SU-DHL-6 (cell line): ENCODE measurements at regions not wholly inside any gene's neighbourhood (a gene's known extent, or its start where the extent isn't known, plus 50 kb on each side); places are given as distances from the start of the nearest gene placed in this dataset.

Experiments
- H2AFZ ChIP-seq: fragments of 200-600 bp; sonication (generic); 2 replicates; pipeline ENCODE4 v1.6.1; 2014; ENCODE audit warnings: low read depth, mild to moderate bottlenecking, moderate library complexity, mixed read lengths, antibody characterized with exemption, low read length; ENCODE audit not compliant: severe bottlenecking
- H3F3A ChIP-seq: fragments of 200-600 bp; shearing (Covaris generic); 2 replicates; pipeline ENCODE4 v1.6.0; 2016; ENCODE audit warnings: antibody characterized with exemption, mild to moderate bottlenecking; ENCODE audit not compliant: insufficient read depth
- H3K27ac ChIP-seq: fragments of 200-600 bp; sonication (generic); 2 replicates; pipeline ENCODE4 v1.5.1; 2016; ENCODE audit warnings: low read depth, mild to moderate bottlenecking, low read length, moderate library complexity, mixed read lengths
- H3K27me3 ChIP-seq: fragments of 200-600 bp; sonication (generic), shearing (Covaris generic); 2 replicates; pipeline ENCODE4 v1.6.0; 2014; ENCODE audit warnings: mild to moderate bottlenecking, low read length
- H3K36me3 ChIP-seq: fragments of 200-600 bp; sonication (generic); 2 replicates; pipeline ENCODE4 v1.6.1; 2014; ENCODE audit warnings: mild to moderate bottlenecking, low read length, mixed read lengths
- H3K4me2 ChIP-seq: fragments of 300-600, 200-600 bp; shearing (Covaris generic), sonication (generic); 2 replicates; pipeline ENCODE4 v1.6.0; 2014; ENCODE audit warnings: low read length, low read depth, mild to moderate bottlenecking; ENCODE audit not compliant: poor library complexity, severe bottlenecking
- H3K4me3 ChIP-seq: fragments of 200-600 bp; sonication (generic); 2 replicates; pipeline ENCODE4 v1.5.1; 2014; ENCODE audit warnings: antibody characterized with exemption, low read length, mild to moderate bottlenecking, mixed read lengths; ENCODE audit not compliant: insufficient read depth, poor library complexity, severe bottlenecking
- H3K79me2 ChIP-seq: fragments of 200-600 bp; sonication (generic); 2 replicates; pipeline ENCODE4 v1.6.1; 2014; ENCODE audit warnings: mild to moderate bottlenecking, low read length, moderate library complexity; ENCODE audit not compliant: insufficient read depth
- H3K9ac ChIP-seq: fragments of 200-600 bp; sonication (generic); 2 replicates; pipeline ENCODE4 v1.7.0; 2014; ENCODE audit warnings: mild to moderate bottlenecking, low read length
- H3K9me2 ChIP-seq: fragments of 200-600 bp; sonication (generic); replicated peaks from 2 replicates; pipeline ENCODE4 v1.6.1; 2014; ENCODE audit warnings: low read length; ENCODE audit not compliant: insufficient read depth
- H3K9me3 ChIP-seq: fragments of 200-600 bp; sonication (generic); 2 replicates; pipeline ENCODE4 v1.6.1; 2014; ENCODE audit warnings: low read length, mixed read lengths; ENCODE audit not compliant: insufficient read depth
- H4K20me1 ChIP-seq: fragments of 200-600 bp; sonication (generic); 2 replicates; pipeline ENCODE4 v1.6.1; 2014; ENCODE audit warnings: low read depth, mild to moderate bottlenecking, antibody characterized with exemption, low read length, moderate library complexity, mixed read lengths
- CTCF ChIP-seq: fragments of 200-600 bp; sonication (generic); IDR thresholded peaks from one replicate; pipeline ENCODE4 v1.5.1; 2017; ENCODE audit warnings: antibody characterized with exemption, mild to moderate bottlenecking, low read length, moderate library complexity; ENCODE audit not compliant: insufficient read depth, poor library complexity, severe bottlenecking
- EZH2phosphoT487 ChIP-seq: fragments of 200-600 bp; sonication (generic), shearing (Covaris generic); conservative IDR thresholded peaks from 2 replicates; pipeline ENCODE4 v1.6.1; 2018; ENCODE audit warnings: mild to moderate bottlenecking, antibody characterized with exemption, low read length, moderate library complexity, mixed read lengths

- Histone ChIP-seq H3K36me3 (peaks cover under 1% of the 10 kb centered on the region; the same call in 1 of the 2 replicates), H3K27ac (no peak overlapping the region), H3K27me3 (no peaks in the 10 kb centered on the region), H3F3A (no peaks in the 10 kb centered on the region), H3K9ac (no peak overlapping the region), H4K20me1 (no peaks in the 10 kb centered on the region), H3K9me3 (0 out of 2 replicates have a peak, but pooled peaks cover 1% of the 10 kb centered on the region), H3K4me3 (no peak overlapping the region), H2AFZ (no peak overlapping the region), H3K79me2 (no peaks in the 10 kb centered on the region), H3K4me2 (no peak overlapping the region), H3K9me2 (no peaks in the 10 kb centered on the region)
- TF ChIP-seq CTCF: no peak
- no peak for TF ChIP-seq EZH2phosphoT487
These were observed 51.8 kb upstream of the RIPOR2 start for GRCh38 chr6:24987446-24988115.

DNA sequence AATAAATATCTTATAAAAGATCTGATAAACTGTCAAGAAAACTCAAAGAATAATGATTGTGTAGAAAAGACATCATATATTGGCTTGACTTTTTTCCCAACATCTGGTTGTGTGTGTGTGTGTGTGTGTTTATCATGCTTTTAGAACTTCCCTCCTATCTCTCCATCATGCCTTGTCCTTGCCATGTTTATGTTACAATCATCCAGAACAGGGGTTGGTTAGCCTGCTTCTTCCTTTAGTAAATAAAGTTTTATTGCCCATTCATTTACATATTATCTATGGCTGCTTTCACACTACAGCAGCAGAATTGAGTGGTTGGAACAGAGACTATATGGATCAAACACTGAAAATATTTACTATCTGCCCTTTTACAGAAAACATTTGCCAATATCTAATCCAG is 52.8 kb upstream of the RIPOR2 start:
- no peaks in the 10 kb centered on the region for H4K20me1 ChIP-seq
- H2AFZ ChIP-seq: no peak overlapping the region
- H3F3A ChIP-seq: no peaks in the 10 kb centered on the region
- H3K27ac ChIP-seq: no peak overlapping the region
- H3K9me3 ChIP-seq: 0 out of 2 replicates have a peak, but pooled peaks cover 7% of the 10 kb centered on the region
- H3K36me3 ChIP-seq: peaks cover 4% of the 10 kb centered on the region; the same call in 1 of the 2 replicates
- TF ChIP-seq EZH2phosphoT487: no peak
- TF ChIP-seq CTCF: no peak
- H3K9ac ChIP-seq: no peak overlapping the region
- no peak overlapping the region for H3K4me2 ChIP-seq
- H3K79me2 ChIP-seq: no peaks in the 10 kb centered on the region
- H3K27me3 ChIP-seq: no peaks in the 10 kb centered on the region
- no peak overlapping the region for H3K4me3 ChIP-seq
- H3K9me2 ChIP-seq: no peaks in the 10 kb centered on the region

GRCh38 chr6:24990236-24990845 is 54.6 kb upstream of the RIPOR2 start:
- TF ChIP-seq CTCF: no peak
- no peak for TF ChIP-seq EZH2phosphoT487
- Histone ChIP-seq H3K27ac (no peak overlapping the region), H3K79me2 (no peaks in the 10 kb centered on the region), H3K4me3 (no peak overlapping the region), H3F3A (no peaks in the 10 kb centered on the region), H3K36me3 (peaks cover 4% of the 10 kb centered on the region; the same call in 1 of the 2 replicates), H3K27me3 (no peaks in the 10 kb centered on the region), H4K20me1 (no peaks in the 10 kb centered on the region), H3K4me2 (no peak overlapping the region), H3K9me3 (0 out of 2 replicates have a peak, but pooled peaks cover 7% of the 10 kb centered on the region), H3K9ac (no peak overlapping the region), H2AFZ (no peak overlapping the region), H3K9me2 (no peaks in the 10 kb centered on the region)
